ENCODE measurements at regions not wholly inside any gene's neighbourhood (a gene's known extent, or its start where the extent isn't known, plus 50 kb on each side); places are given as distances from the start of the nearest gene placed in this dataset.
"Not testable (repeated sequence)": the region's sequence is repeated elsewhere in the genome, so short reads cannot be mapped to it uniquely, and the experiment has no call there.

GRCh38 chr22:34808618-34809017 is 257.3 kb upstream of the ISX start:
- Mint-ChIP-seq H3K27ac (no peak overlapping the region), H3K27me3 (no peaks in the 10 kb centered on the region), H3K4me3 (no peak overlapping the region), H3K36me3 (no peaks in the 10 kb centered on the region), H3K4me1 (ENCODE audit: unreplicated experiment) (peaks cover 10% of the 10 kb centered on the region), H3K9me3 (peaks cover 10% of the 10 kb centered on the region)
- DNase-seq (ENCODE audit: extremely low spot score, unreplicated experiment): no peak
- TF ChIP-seq CTCF (conservative IDR thresholded peaks at IDR 0.05): no peak

- H3K9me3 Mint-ChIP-seq: peaks cover 16% of the 10 kb centered on the region
- no peak for DNase-seq (ENCODE audit: extremely low spot score, unreplicated experiment)
- no peak for TF ChIP-seq CTCF (conservative IDR thresholded peaks at IDR 0.05)
- H3K36me3 Mint-ChIP-seq: no peaks in the 10 kb centered on the region
- H3K4me3 Mint-ChIP-seq: no peak overlapping the region
- peaks cover 27% of the 10 kb centered on the region for H3K4me1 Mint-ChIP-seq (ENCODE audit: unreplicated experiment)
- no peak overlapping the region for H3K27ac Mint-ChIP-seq
- no peaks in the 10 kb centered on the region for H3K27me3 Mint-ChIP-seq
Measured at GRCh38 chr22:34812631-34813030, 253.3 kb upstream of the ISX start.

GRCh38 chr22:34814260-34815025 is 251.5 kb upstream of the ISX start:
- peaks cover 8% of the 10 kb centered on the region for H3K9me3 Mint-ChIP-seq
- H3K4me3 Mint-ChIP-seq: no peak overlapping the region
- no peak overlapping the region for H3K27ac Mint-ChIP-seq
- no peaks in the 10 kb centered on the region for H3K27me3 Mint-ChIP-seq
- DNase-seq (ENCODE audit: extremely low spot score, unreplicated experiment): no peak
- peaks cover 27% of the 10 kb centered on the region for H3K4me1 Mint-ChIP-seq (ENCODE audit: unreplicated experiment)
- H3K36me3 Mint-ChIP-seq: no peaks in the 10 kb centered on the region
- TF ChIP-seq CTCF (conservative IDR thresholded peaks at IDR 0.05): no peak

- no peak for DNase-seq (ENCODE audit: extremely low spot score, unreplicated experiment)
- Mint-ChIP-seq H3K27ac (no peak overlapping the region), H3K27me3 (no peaks in the 10 kb centered on the region), H3K9me3 (no peaks in the 10 kb centered on the region), H3K36me3 (no peaks in the 10 kb centered on the region), H3K4me3 (no peak overlapping the region), H3K4me1 (ENCODE audit: unreplicated experiment) (peaks cover 10% of the 10 kb centered on the region)
- TF ChIP-seq CTCF (conservative IDR thresholded peaks at IDR 0.05): no peak
Measured at GRCh38 chr22:34829485-34829884, 236.5 kb upstream of the ISX start.

GRCh38 chr22:34834059-34834458 is 231.9 kb upstream of the ISX start:
- H3K27ac Mint-ChIP-seq: no peak overlapping the region
- H3K9me3 Mint-ChIP-seq: no peaks in the 10 kb centered on the region
- no peak overlapping the region for H3K4me3 Mint-ChIP-seq
- no peak for DNase-seq (ENCODE audit: extremely low spot score, unreplicated experiment)
- H3K27me3 Mint-ChIP-seq: peaks cover 17% of the 10 kb centered on the region
- H3K4me1 Mint-ChIP-seq (ENCODE audit: unreplicated experiment): peaks cover 10% of the 10 kb centered on the region
- H3K36me3 Mint-ChIP-seq: no peaks in the 10 kb centered on the region
- TF ChIP-seq CTCF (conservative IDR thresholded peaks at IDR 0.05): no peak

GRCh38 chr22:34834541-34834940 is 231.4 kb upstream of the ISX start:
- DNase-seq (ENCODE audit: extremely low spot score, unreplicated experiment); H3K9me3 Mint-ChIP-seq; H3K36me3 Mint-ChIP-seq; H3K4me1 Mint-ChIP-seq (ENCODE audit: unreplicated experiment); H3K4me3 Mint-ChIP-seq; H3K27ac Mint-ChIP-seq: not testable (repeated sequence)
- peaks cover 17% of the 10 kb centered on the region for H3K27me3 Mint-ChIP-seq
